C1 segment of cervical spinal cord (tissue), 14 donors: ENCODE measurements at regions not wholly inside any gene's neighbourhood (a gene's known extent, or its start where the extent isn't known, plus 50 kb on each side); places are given as distances from the start of the nearest gene placed in this dataset.
"Not testable (repeated sequence)": the region's sequence is repeated elsewhere in the genome, so short reads cannot be mapped to it uniquely, and the experiment has no call there.

Experiments
- DNase-seq, 14 donors: peaks; one replicate each; lab custom pipeline; 2025; lab: John Stamatoyannopoulos, UW

GRCh38 chr2:147025646-147026585 is 818.9 kb upstream of the ACVR2A start:
- DNase-seq: no peak

DNA sequence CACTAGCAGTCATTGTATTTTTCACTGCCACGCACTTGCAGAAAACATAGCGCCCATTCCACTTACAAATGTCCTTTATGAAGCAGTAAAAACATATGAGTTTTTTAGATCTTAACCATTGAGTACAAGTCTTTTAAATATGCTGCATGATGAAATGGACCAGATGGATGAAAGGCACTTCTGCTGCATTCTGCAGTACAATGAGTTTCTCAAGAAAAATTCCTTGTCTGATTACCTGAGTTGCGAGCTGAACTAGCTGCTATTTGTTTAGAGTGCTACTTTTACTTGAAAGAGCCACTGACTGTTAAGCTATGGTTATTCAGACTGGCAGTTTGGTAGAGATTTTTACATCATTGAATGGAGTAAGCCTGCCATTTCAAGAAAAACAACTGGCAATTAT is 825.5 kb upstream of the ACVR2A start:
- DNase-seq: no peak

DNA sequence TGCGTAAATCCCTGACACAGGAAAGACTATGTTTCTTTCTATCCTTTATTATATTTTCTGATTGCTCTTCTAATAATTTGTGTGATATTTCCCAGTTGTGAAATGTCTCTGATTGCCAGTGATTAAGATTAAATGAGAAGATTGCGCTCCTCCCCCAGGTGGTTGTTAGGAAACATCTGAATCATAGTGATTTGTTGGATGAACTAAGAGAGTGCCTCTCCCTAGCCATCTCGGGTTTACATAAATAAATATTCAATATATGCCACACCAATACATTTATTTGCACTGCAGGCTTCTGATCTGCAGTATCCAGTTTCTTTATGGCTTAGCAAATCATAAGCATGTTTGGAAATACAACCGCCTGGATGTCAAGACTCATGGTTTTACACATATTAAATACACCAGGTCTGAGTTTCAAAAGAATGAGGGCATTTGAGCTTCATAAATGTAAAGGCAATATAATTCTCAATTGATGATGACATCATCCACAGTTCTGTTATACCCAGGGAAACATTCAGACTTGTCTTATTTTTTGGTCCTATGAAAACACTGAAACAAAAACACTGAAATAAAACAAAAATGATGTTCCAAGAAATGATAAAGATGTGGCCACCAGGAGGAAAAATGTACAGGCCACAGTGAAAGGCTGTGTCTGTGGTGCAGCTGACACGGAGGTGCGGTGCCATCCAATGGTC is 826.7 kb upstream of the ACVR2A start:
- no peak for DNase-seq

GRCh38 chr2:147016181-147016580 is 828.6 kb upstream of the ACVR2A start:
- no peak for DNase-seq

GRCh38 chr2:147015591-147015990 is 829.2 kb upstream of the ACVR2A start:
- DNase-seq: no peak

DNA sequence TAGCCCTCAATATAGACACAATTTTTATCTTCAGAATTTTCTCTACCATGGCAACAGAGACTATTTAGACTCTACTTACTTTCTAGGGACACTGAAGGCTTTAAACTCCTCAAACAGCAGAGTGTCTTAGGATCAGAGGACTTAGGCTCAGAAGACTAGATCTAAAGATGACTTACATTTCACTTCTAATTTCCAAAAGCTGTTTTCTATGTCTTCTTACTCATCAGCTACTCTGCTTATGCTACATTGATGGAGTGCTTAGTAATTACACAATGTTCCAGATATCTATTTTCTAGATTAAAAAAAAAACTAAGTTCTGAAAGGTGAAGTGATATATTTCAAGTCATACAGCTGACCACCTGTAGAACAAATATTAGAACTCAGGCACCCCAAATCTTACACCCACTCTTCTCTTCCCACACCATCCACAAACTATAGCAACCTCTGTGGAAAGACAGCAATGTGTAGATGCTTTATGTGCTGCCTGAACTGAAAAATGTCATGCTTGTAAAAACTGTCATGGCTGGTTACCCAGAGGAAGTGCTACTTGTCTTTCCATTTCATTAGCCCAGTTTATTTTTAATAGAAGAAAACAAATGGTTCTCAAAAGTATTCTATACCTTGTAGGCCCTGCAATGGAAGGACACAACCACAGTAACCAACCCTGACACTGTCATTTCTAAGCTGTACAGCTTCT is 831.0 kb upstream of the ACVR2A start:
- DNase-seq: no peak

GRCh38 chr2:147008481-147008880 is 836.3 kb upstream of the ACVR2A start:
- no peak for DNase-seq

GRCh38 chr2:147006736-147007141 is 838.1 kb upstream of the ACVR2A start:
- DNase-seq: no peak

GRCh38 chr2:147003081-147003480 is 841.7 kb upstream of the ACVR2A start:
- DNase-seq: no peak

GRCh38 chr2:147002256-147002655 is 842.6 kb upstream of the ACVR2A start:
- no peak for DNase-seq

DNA sequence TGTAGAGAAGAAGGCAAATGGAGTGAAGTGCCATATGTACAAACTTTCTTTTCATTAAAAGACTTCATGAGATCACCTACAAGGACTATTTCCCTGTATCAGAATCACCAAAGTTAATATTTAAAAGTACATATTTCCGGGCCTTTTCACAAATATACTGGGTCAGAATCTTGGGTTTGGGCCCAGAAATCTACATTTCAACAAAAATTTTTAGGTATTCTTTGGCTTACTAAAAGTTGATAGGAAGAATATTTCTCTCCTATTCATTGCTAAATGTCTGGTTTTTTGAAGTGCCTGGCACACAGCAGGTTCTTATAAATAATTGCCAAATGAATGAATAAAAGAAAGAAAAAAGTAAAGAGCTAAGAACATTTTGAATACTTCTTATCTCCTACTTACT is 843.8 kb upstream of the ACVR2A start:
- DNase-seq: no peak

- not testable (repeated sequence) for DNase-seq
These were observed 844.7 kb upstream of the ACVR2A start for GRCh38 chr2:147000151-147000550.

DNA sequence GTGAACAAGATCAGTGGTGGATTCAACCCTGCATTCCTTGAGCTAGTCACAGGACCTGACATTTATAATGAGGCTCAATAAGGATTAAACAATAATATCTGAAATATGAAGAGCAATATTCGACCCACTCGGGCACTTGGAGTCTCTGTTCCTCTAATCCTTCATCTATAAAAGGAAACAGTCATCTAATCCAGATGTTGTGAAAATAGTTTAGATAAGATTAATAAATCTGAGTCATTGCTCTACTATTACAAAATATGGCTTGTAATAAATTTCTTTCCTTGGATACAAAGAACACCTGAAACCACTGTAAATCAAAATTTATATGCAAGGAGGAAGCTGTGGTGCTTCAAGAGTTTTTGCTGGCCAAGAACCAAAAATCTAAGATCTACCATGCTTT is 846.9 kb upstream of the ACVR2A start:
- DNase-seq: no peak

- DNase-seq: no peak
These were observed 847.3 kb upstream of the ACVR2A start for GRCh38 chr2:146997488-146997887.

GRCh38 chr2:146994246-146994645 is 850.6 kb upstream of the ACVR2A start:
- no peak for DNase-seq

GRCh38 chr2:146992466-146992865 is 852.4 kb upstream of the ACVR2A start:
- DNase-seq: no peak

DNA sequence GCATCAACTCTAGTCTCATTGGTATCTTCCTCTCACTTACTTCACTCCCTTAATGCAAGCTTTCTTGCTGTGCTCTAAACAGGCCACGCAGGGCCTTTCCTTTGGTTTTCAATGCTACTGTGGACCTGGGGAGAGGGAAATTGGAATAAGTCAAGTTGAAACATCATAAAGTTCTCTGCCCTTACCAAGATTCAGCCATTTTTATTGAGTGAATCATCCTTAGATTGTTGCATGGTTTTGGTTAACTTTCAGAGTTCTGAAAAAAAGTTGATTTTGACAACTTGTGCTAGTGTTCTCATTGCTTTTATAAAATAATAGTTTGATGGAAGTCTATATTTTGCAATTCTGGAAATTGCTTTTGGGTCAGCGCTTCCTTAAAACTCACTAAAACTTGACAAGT is 852.8 kb upstream of the ACVR2A start:
- no peak for DNase-seq

GRCh38 chr2:146990311-146991054 is 854.3 kb upstream of the ACVR2A start:
- DNase-seq: no peak

GRCh38 chr2:146989741-146990140 is 855.1 kb upstream of the ACVR2A start:
- no peak for DNase-seq

DNA sequence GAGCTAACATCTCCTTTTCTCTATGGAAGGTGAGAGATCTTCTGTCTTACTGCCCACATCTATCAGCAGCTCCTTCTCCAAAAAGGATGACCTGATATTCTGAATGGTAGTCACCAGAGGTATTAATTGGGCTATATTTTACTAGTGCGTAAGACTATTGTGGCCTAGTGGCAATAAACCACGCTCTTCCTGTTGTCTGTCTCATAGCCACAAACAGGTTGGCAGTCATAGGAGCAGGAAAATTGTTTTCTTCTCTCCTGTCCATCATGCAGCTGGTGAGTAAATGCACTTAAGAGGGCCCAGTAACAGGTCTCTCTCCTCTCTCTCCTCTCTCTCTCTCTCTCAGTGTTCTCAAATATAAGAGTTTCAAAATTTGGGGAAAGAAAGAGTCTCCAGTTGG is 856.8 kb upstream of the ACVR2A start:
- no peak for DNase-seq

DNA sequence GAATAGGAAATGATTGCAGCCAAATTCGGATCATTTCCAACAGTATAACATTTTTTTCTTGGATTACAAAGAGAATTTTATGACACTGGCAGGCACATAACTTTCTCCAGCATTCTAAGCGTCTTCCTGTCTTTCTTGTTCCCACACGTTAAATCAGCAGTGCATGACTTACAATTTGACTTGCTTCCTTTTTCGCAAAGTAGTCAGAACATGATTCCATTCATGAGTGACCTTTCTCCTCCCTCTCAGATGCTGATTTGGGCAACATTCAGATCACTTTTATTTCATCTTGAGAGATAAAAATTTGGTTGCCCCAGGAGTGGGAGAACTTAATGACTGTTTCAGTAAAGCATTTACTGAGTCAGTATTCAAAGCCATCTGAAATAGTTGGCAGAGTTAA is 858.7 kb upstream of the ACVR2A start:
- DNase-seq: no peak

DNA sequence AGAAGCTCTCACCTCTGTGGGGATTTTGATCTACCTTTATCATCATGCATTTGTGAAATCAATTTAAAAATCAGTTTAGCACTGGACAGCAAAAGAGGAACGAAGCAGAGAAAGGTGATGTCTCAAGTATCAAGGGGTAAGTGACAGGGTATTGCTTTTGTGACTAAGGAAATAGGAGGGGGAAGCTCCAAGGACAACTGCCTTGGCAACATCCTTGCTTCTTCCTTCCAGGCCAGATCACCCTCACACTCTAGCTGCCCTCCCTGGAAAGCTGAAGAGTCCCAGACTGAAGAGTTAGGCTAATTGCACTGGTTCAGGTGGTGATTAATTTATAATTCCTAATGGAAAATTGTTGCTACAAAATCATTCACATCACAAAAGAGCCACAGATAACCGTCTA is 859.1 kb upstream of the ACVR2A start:
- DNase-seq: no peak
